Lower leg skin (tissue), 4 donors: ENCODE measurements at regions not wholly inside any gene's neighbourhood (a gene's known extent, or its start where the extent isn't known, plus 50 kb on each side); places are given as distances from the start of the nearest gene placed in this dataset.

ENCODE experiments used
- DNase-seq, 2 donors: peaks; one replicate each; pipeline ENCODE4 v3.0.0-alpha.2; 2019; ENCODE audit warnings: low spot score in 2 of 2
- H3K4me3 ChIP-seq: fragments of 200-600 bp; sonication (generic); 2 replicates; pipeline ENCODE4 v1.5.1; 2017; ENCODE audit warnings: mild to moderate bottlenecking, low read depth; ENCODE audit not compliant: poor library complexity, severe bottlenecking
- CTCF ChIP-seq, 3 donors: fragments of 450-650 bp; IDR thresholded peaks; one replicate each; pipeline ENCODE4 v1.5.1; 2016; ENCODE audit warnings: antibody characterized with exemption in 3 of 3, mild to moderate bottlenecking in 3 of 3, moderate library complexity in 2 of 3
- POLR2A ChIP-seq, 2 donors: fragments of 450-650 bp; IDR thresholded peaks; one replicate each; pipeline ENCODE4 v1.6.1; 2016 to 2017; ENCODE audit warnings: antibody characterized with exemption in 2 of 2, mild to moderate bottlenecking in 1 of 2, moderate library complexity in 1 of 2
- WGBS, 2 donors: methylation state at CpG; one replicate each; pipeline ENCODE4 v1.1.5; 2018; 5-methylcytosine and 5-hydroxymethylcytosine counted together
- intact Hi-C: fragments of 100-400 bp; cut with DNase I; formaldehyde crosslinking; loops from one replicate; pipeline ENCODE4 v1.15.0; 2023; ENCODE audit warnings: low total_unique reads

GRCh38 chr6:151753581-151753980 is 53.9 kb upstream of the ESR1 start:
- no peak for TF ChIP-seq CTCF (IDR thresholded peaks at IDR 0.05)
- TF ChIP-seq POLR2A (IDR thresholded peaks at IDR 0.05) = no peak
- H3K4me3 ChIP-seq = no peak overlapping the region

GRCh38 chr6:151757506-151757955 is 50.0 kb upstream of the ESR1 start:
- TF ChIP-seq POLR2A (IDR thresholded peaks at IDR 0.05) (no peak), CTCF (IDR thresholded peaks at IDR 0.05) (no peak)
- no peak overlapping the region for H3K4me3 ChIP-seq
- WGBS, 2 donors = 62 to 69% methylated on average over 5 of the region's 5 CpGs
- no peak for DNase-seq
- intact Hi-C loops = no loop called here

More at GRCh38 chr6:151753581-151753980, 53.9 kb upstream of the ESR1 start:
- intact Hi-C loops = no loop called here
- DNase-seq = no peak
- 54 to 70% methylated on average over 4 of the region's 4 CpGs for WGBS, 2 donors
